ENCODE measurements at regions not wholly inside any gene's neighbourhood (a gene's known extent, or its start where the extent isn't known, plus 50 kb on each side); places are given as distances from the start of the nearest gene placed in this dataset.

GRCh38 chr2:174668075-174668474 is 70.5 kb upstream of the WIPF1 start:
- Histone ChIP-seq H3K27ac (peak overlapping the region in 1 of 4 donors; percentile 46), H3K27me3 (no peaks in the 10 kb centered on the region), H3K36me3 (no peaks in the 10 kb centered on the region), H3K9me3 (no peaks in the 10 kb centered on the region), H3K4me1 (peaks cover 0 to 29% (median 12%) of the 10 kb centered on the region in 4 donors), H3K4me3 (no peak overlapping the region)
- intact Hi-C loops (cut with DNase I; ENCODE audit: low total_unique reads) (no loop called here), in situ Hi-C loops (cut with MboI; ENCODE audit: low pct_ligation_motif_present in 1 of 4, low pct_unique_long_range_greater_than_20kb in 1 of 4, low sequenced_read_pairs in 3 of 4) (no loop called here)
- 80 to 89% methylated on average over 7 of the region's 7 CpGs for WGBS, 2 donors (ENCODE audit: low coverage in 1 of 2)
- TF ChIP-seq CTCF (IDR thresholded peaks at IDR 0.05) (no peak), POLR2A (IDR thresholded peaks at IDR 0.05) (no peak)
- DNase-seq = no peak

GRCh38 chr2:174667250-174667860 is 69.8 kb upstream of the WIPF1 start:
- WGBS, 2 donors (ENCODE audit: low coverage in 1 of 2) = 63 to 83% methylated on average over 1 to 6 of the region's 6 CpGs
- H3K36me3 ChIP-seq = no peaks in the 10 kb centered on the region
- H3K4me1 ChIP-seq = peaks cover 0 to 37% (median 17%) of the 10 kb centered on the region in 4 donors
- intact Hi-C loops (cut with DNase I; ENCODE audit: low total_unique reads) (no loop called here), in situ Hi-C loops (cut with MboI; ENCODE audit: low pct_ligation_motif_present in 1 of 4, low pct_unique_long_range_greater_than_20kb in 1 of 4, low sequenced_read_pairs in 3 of 4) (no loop called here)
- no peaks in the 10 kb centered on the region for H3K27me3 ChIP-seq
- H3K4me3 ChIP-seq = no peak overlapping the region
- no peaks in the 10 kb centered on the region for H3K9me3 ChIP-seq
- H3K27ac ChIP-seq = peak overlapping the region in 3 of 4 donors; percentile 15 to 46 (median 36)
- no peak for TF ChIP-seq EP300 (IDR thresholded peaks at IDR 0.05; ENCODE audit: low read depth)
- TF ChIP-seq CTCF (IDR thresholded peaks at IDR 0.05) = no peak
- TF ChIP-seq POLR2A (IDR thresholded peaks at IDR 0.05) = no peak
- DNase-seq = no peak

- no peak for DNase-seq
- in situ Hi-C loops (cut with MboI; ENCODE audit: low pct_ligation_motif_present in 1 of 4, low pct_unique_long_range_greater_than_20kb in 1 of 4, low sequenced_read_pairs in 3 of 4) = no loop called here
- Histone ChIP-seq H3K4me1 (peaks cover 0 to 37% (median 18%) of the 10 kb centered on the region in 4 donors), H3K4me3 (no peak overlapping the region), H3K27me3 (no peaks in the 10 kb centered on the region), H3K36me3 (no peaks in the 10 kb centered on the region), H3K27ac (peak overlapping the region in 3 of 4 donors; percentile 15 to 46 (median 36)), H3K9me3 (no peaks in the 10 kb centered on the region)
- WGBS, 2 donors (ENCODE audit: low coverage in 1 of 2) = 80 to 84% methylated on average over 1 to 5 of the region's 5 CpGs
- TF ChIP-seq POLR2A (IDR thresholded peaks at IDR 0.05) (no peak), POLR2AphosphoS5 (IDR thresholded peaks at IDR 0.05) (no peak), CTCF (IDR thresholded peaks at IDR 0.05) (no peak), EP300 (IDR thresholded peaks at IDR 0.05; ENCODE audit: low read depth) (no peak)
- intact Hi-C loops (cut with DNase I; ENCODE audit: low total_unique reads) = no loop called here
Observed at GRCh38 chr2:174666845-174667244, 69.2 kb upstream of the WIPF1 start.

DNA sequence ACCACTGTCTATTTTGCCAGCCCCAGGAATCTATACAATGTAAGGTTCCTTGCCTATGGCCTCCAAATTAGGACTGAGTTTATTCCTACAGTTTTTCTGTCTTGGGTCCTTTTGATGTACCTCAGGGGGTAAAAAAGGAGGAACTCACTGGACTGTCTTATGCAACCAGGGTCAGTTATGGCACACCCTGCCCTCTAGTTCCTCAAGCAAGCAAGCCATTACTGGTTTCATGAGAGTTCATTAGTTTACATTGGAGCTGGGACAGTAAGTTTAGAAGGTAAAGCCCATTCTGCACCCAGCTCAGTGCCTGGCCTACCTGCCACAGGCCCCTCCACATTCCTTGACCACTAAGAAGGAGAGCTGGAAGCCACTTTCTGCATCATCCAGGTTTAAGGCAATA is 68.7 kb upstream of the WIPF1 start:
- H3K4me1 ChIP-seq = peaks cover 0 to 37% (median 18%) of the 10 kb centered on the region in 4 donors
- no peaks in the 10 kb centered on the region for H3K27me3 ChIP-seq
- TF ChIP-seq CTCF (IDR thresholded peaks at IDR 0.05) = no peak
- no peak for TF ChIP-seq POLR2A (IDR thresholded peaks at IDR 0.05)
- no peak for TF ChIP-seq POLR2AphosphoS5 (IDR thresholded peaks at IDR 0.05)
- TF ChIP-seq EP300 (IDR thresholded peaks at IDR 0.05; ENCODE audit: low read depth) = no peak
- DNase-seq = no peak
- H3K36me3 ChIP-seq = no peaks in the 10 kb centered on the region
- H3K4me3 ChIP-seq = no peak overlapping the region
- intact Hi-C loops (cut with DNase I; ENCODE audit: low total_unique reads) (no loop called here), in situ Hi-C loops (cut with MboI; ENCODE audit: low pct_ligation_motif_present in 1 of 4, low pct_unique_long_range_greater_than_20kb in 1 of 4, low sequenced_read_pairs in 3 of 4) (no loop called here)
- H3K27ac ChIP-seq = peak overlapping the region in 2 of 4 donors; percentile 15 to 46
- H3K9me3 ChIP-seq = no peaks in the 10 kb centered on the region
